GM12878 (cell line): ENCODE measurements at regions not wholly inside any gene's neighbourhood (a gene's known extent, or its start where the extent isn't known, plus 50 kb on each side); places are given as distances from the start of the nearest gene placed in this dataset.

ENCODE experiments used
- ATAC-seq: fragments of 200-7000 bp; cut with Tn5 transposase; 3 replicates; pipeline ENCODE4 v1.9.1; 2020; ENCODE audit warnings: mild to moderate bottlenecking, moderate library complexity
- BruUV-seq: library from RNA; stranded (reverse); fragments of 400-500 nt; replicated peaks from 2 replicates; lab custom pipeline; 2021; lab: Mats Ljungman, UMichigan
- CTCF ChIA-PET: fragments of 300-600 bp; sonication (Branson Sonifier 250); formaldehyde crosslinking; extraction: SDS; loops from one replicate; lab custom pipeline; 2021; ENCODE audit warnings: inconsistent platforms; lab: Yijun Ruan, JAX
- POLR2A ChIA-PET: fragments of 350-600 bp; formaldehyde crosslinking; extraction: SDS; loops from one replicate; lab custom pipeline; 2021; ENCODE audit warnings: inconsistent platforms; lab: Charles Lee
- RAD21 ChIA-PET: fragments of 300-600 bp; sonication (Branson Sonifier 250); formaldehyde crosslinking; loops from one replicate; lab custom pipeline; 2023; ENCODE audit warnings: antibody characterized with exemption; ENCODE audit not compliant: unreplicated experiment; lab: Charles Lee
- SMC1A ChIA-PET: fragments of 300-600 bp; sonication (Branson Sonifier 250); formaldehyde crosslinking; loops from one replicate; lab custom pipeline; 2023; ENCODE audit not compliant: unreplicated experiment, uncharacterized antibody; lab: Charles Lee
- DNase-seq: peaks from one replicate; pipeline ENCODE4 v3.0.0-alpha.2; 2011; ENCODE audit warnings: low read depth, low spot score
- FAIRE-seq: peaks from 3 replicates; lab custom pipeline; 2011; peaks lifted over from hg19 to GRCh38; lab: Jason Lieb, UNC
- H2AFZ ChIP-seq: 2 replicates; pipeline ENCODE4 v1.6.0; 2011; ENCODE audit warnings: low read depth, low read length, control low read depth; ENCODE audit not compliant: control insufficient read depth
- H3K27ac ChIP-seq: 2 replicates; pipeline ENCODE4 v1.5.1; 2011; ENCODE audit warnings: control low read depth; ENCODE audit not compliant: control insufficient read depth, insufficient read depth
- H3K27me3 ChIP-seq, 2 experiments: replicated peaks in 1 of 2; 2 replicates each; pipeline versions ENCODE4 v1.6.0 to v1.6.1; 2011; ENCODE audit warnings: low read length in 1 of 2; ENCODE audit not compliant: control insufficient read depth in 2 of 2, insufficient read depth in 2 of 2
- H3K36me3 ChIP-seq, 2 experiments: 2 replicates each; pipeline ENCODE4 v1.5.1; 2011; ENCODE audit warnings: low read length in 1 of 2; ENCODE audit not compliant: control insufficient read depth in 2 of 2, insufficient read depth in 2 of 2
- H3K4me1 ChIP-seq: 2 replicates; pipeline ENCODE4 v1.6.1; 2011; ENCODE audit warnings: mild to moderate bottlenecking, low read length, moderate library complexity, mixed read lengths; ENCODE audit not compliant: control insufficient read depth, insufficient read depth
- H3K4me2 ChIP-seq: 2 replicates; pipeline ENCODE4 v1.6.0; 2011; ENCODE audit warnings: control low read depth; ENCODE audit not compliant: control insufficient read depth, insufficient read depth
- H3K4me3 ChIP-seq: fragments of 200-600 bp; sonication (generic); 2 replicates; pipeline ENCODE4 v1.5.1; 2016
- H3K79me2 ChIP-seq: 2 replicates; pipeline ENCODE4 v1.6.0; 2011; ENCODE audit warnings: low read length; ENCODE audit not compliant: control insufficient read depth, insufficient read depth
- H3K9ac ChIP-seq: 2 replicates; pipeline ENCODE4 v1.8.0; 2011; ENCODE audit warnings: low read length, control low read depth, mixed read lengths; ENCODE audit not compliant: control insufficient read depth, insufficient read depth
- H3K9me3 ChIP-seq: replicated peaks from 3 replicates; pipeline ENCODE4 v1.5.1; 2011; ENCODE audit warnings: mild to moderate bottlenecking, low read length; ENCODE audit not compliant: control insufficient read depth, insufficient read depth
- H4K20me1 ChIP-seq: 2 replicates; pipeline ENCODE4 v1.6.0; 2011; ENCODE audit not compliant: control insufficient read depth, insufficient read depth
- E2F4 ChIP-seq: IDR thresholded peaks from 2 replicates; pipeline ENCODE4 v1.6.1; 2012; ENCODE audit warnings: low read depth, low read length, improper control_type of control experiment
- ELK1 ChIP-seq: IDR thresholded peaks from 2 replicates; pipeline ENCODE4 v1.6.1; 2012; ENCODE audit warnings: low read depth, low read length, improper control_type of control experiment
- ESRRA ChIP-seq: IDR thresholded peaks from 2 replicates; pipeline ENCODE4 v1.6.1; 2012; ENCODE audit warnings: mild to moderate bottlenecking, low read length, improper control_type of control experiment
- HDGF ChIP-seq: fragments of 450-650 bp; IDR thresholded peaks from 2 replicates; pipeline ENCODE4 v1.6.1; 2016; ENCODE audit warnings: antibody characterized with exemption
- RCOR1 ChIP-seq: conservative IDR thresholded peaks from 2 replicates; pipeline ENCODE4 v1.6.1; 2012; ENCODE audit warnings: low read depth, low read length, improper control_type of control experiment
- RELB ChIP-seq: fragments of 450-650 bp; IDR thresholded peaks from 2 replicates; pipeline ENCODE4 v1.6.1; 2017; ENCODE audit warnings: low read depth, mild to moderate bottlenecking, moderate library complexity
- RUNX3 ChIP-seq: IDR thresholded peaks from 2 replicates; pipeline ENCODE4 v1.6.1; 2012; ENCODE audit warnings: low read length, inconsistent platforms
- SMAD5 ChIP-seq: IDR thresholded peaks from 2 replicates; pipeline ENCODE4 v1.6.1; 2016; ENCODE audit warnings: antibody characterized with exemption, low read depth
- SUZ12 ChIP-seq: fragments of 200-600 bp; sonication (generic); IDR thresholded peaks from one replicate; pipeline ENCODE4 v1.6.1; 2018; ENCODE audit warnings: antibody characterized with exemption, mild to moderate bottlenecking; ENCODE audit not compliant: unreplicated experiment
- ZNF207 ChIP-seq: fragments of 450-650 bp; IDR thresholded peaks from 2 replicates; pipeline ENCODE4 v1.6.1; 2014; ENCODE audit warnings: antibody characterized with exemption, mild to moderate bottlenecking, borderline replicate concordance
- ZSCAN29 ChIP-seq: fragments of 450-650 bp; IDR thresholded peaks from 2 replicates; pipeline ENCODE4 v1.6.1; 2017; ENCODE audit warnings: mild to moderate bottlenecking, moderate library complexity
- WGBS: methylation state at CpG from one replicate; pipeline ENCODE4 v1.1.6; 2016; ENCODE audit warnings: low lambda C conversion rate; ENCODE audit not compliant: insufficient replicate concordance, insufficient coverage; ENCODE audit errors: missing lambda C conversion rate; 5-methylcytosine and 5-hydroxymethylcytosine counted together
- in situ Hi-C: fragments of 300-500 bp; cut with MboI; formaldehyde crosslinking; loops from 9 replicates; pipeline ENCODE4 v1.14.3; 2018; ENCODE audit warnings: mixed read lengths
- intact Hi-C: fragments of 100-400 bp; cut with micrococcal nuclease; formaldehyde crosslinking; loops from one replicate; pipeline ENCODE4 v1.14.2; 2022; ENCODE audit not compliant: unreplicated experiment

GRCh38 chr12:78540606-78541336 lies 323.8 kb upstream of the SYT1 start (continued):
- TF ChIP-seq RELB (no peak), SMAD5 (no peak), HDGF (no peak), ZSCAN29 (no peak), SUZ12 (no peak)
- TF ChIP-seq, all 136 proteins: peak for 0

GRCh38 chr12:78550831-78551230 lies 313.7 kb upstream of the SYT1 start:
- no peak overlapping the region for H3K4me3 ChIP-seq
- no peaks in the 10 kb centered on the region for H3K9me3 ChIP-seq
- DNase-seq (no peak), FAIRE-seq (no peak), ATAC-seq (no peak)
- H3K36me3 ChIP-seq = no peaks in the 10 kb centered on the region
- intact Hi-C loops = no loop called here
- no peak overlapping the region for H2AFZ ChIP-seq
- BruUV-seq = no TSS peak
- 15% methylated on average over 3 of the region's 3 CpGs for WGBS
- TF ChIP-seq ZNF207 (no peak), ESRRA (no peak), ELK1 (no peak), E2F4 (no peak), RUNX3 (no peak), RCOR1 (no peak)
- in situ Hi-C loops = no loop called here
- no peaks in the 10 kb centered on the region for H3K27me3 ChIP-seq
- H3K4me1 ChIP-seq = no peaks in the 10 kb centered on the region
- POLR2A ChIA-PET = no interaction called here
- no peak overlapping the region for H3K4me2 ChIP-seq
- H4K20me1 ChIP-seq = no peaks in the 10 kb centered on the region
- no peak overlapping the region for H3K27ac ChIP-seq
- CTCF ChIA-PET = no interaction called here
- no peak overlapping the region for H3K9ac ChIP-seq
- SMC1A ChIA-PET = no interaction called here
- RAD21 ChIA-PET = no interaction called here
- no peaks in the 10 kb centered on the region for H3K79me2 ChIP-seq
